ENCODE measurements at regions not wholly inside any gene's neighbourhood (a gene's known extent, or its start where the extent isn't known, plus 50 kb on each side); places are given as distances from the start of the nearest gene placed in this dataset.

DNA sequence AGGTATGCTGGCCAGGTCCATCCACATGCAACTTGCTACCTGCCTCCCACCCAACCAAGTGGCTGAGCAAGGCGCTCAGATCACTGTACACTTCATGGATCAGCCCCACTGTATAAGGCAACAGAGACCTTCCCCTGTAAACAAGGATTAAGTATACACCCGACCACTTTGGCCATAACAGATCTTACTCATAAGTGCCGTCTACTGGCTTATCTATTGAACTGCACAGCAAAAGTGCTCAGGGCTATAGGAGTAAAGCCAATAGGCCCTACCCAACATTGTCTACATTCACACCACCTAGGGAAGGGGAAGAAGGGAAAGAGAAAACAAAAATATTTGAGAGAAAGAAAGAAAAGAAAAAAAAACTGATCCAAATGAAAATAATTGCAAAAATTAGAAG is 663.9 kb upstream of the LRRTM1 start:
- no peak for DNase-seq
- Histone ChIP-seq H3K4me3 (no peak overlapping the region), H3K9ac (ENCODE audit: insufficient read depth in 1 of 2, low read length in 2 of 2) (no peak overlapping the region), H3K9me3 (ENCODE audit: control insufficient read depth in 4 of 4, insufficient read depth in 3 of 4, low read length in 3 of 4) (peaks cover 0 to 13% (median 4%) of the 10 kb centered on the region in 4 donors), H3K27me3 (ENCODE audit: control insufficient read depth in 3 of 3, insufficient read depth in 3 of 3, low read length in 2 of 3) (no peaks in the 10 kb centered on the region), H3K36me3 (ENCODE audit: control insufficient read depth in 4 of 4, insufficient read depth in 4 of 4, low read length in 4 of 4) (no peaks in the 10 kb centered on the region), H3K27ac (ENCODE audit: low read depth in 1 of 2, low read length in 1 of 2) (no peak overlapping the region), H3K4me1 (ENCODE audit: control insufficient read depth in 5 of 5, insufficient read depth in 5 of 5, low read length in 5 of 5) (no peaks in the 10 kb centered on the region)
- 62 to 70% methylated on average over 3 of the region's 3 CpGs for WGBS, 2 donors
- no peak for ATAC-seq (ENCODE audit: insufficient read depth, low FRiP score)
- TF ChIP-seq, protein P1, sequence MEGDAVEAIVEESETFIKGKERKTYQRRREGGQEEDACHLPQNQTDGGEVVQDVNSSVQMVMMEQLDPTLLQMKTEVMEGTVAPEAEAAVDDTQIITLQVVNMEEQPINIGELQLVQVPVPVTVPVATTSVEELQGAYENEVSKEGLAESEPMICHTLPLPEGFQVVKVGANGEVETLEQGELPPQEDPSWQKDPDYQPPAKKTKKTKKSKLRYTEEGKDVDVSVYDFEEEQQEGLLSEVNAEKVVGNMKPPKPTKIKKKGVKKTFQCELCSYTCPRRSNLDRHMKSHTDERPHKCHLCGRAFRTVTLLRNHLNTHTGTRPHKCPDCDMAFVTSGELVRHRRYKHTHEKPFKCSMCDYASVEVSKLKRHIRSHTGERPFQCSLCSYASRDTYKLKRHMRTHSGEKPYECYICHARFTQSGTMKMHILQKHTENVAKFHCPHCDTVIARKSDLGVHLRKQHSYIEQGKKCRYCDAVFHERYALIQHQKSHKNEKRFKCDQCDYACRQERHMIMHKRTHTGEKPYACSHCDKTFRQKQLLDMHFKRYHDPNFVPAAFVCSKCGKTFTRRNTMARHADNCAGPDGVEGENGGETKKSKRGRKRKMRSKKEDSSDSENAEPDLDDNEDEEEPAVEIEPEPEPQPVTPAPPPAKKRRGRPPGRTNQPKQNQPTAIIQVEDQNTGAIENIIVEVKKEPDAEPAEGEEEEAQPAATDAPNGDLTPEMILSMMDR (IDR thresholded peaks at IDR 0.05; ENCODE audit: control extremely low read depth, extremely low read depth) = no peak

GRCh38 chr2:80947601-80948130 is 643.1 kb upstream of the LRRTM1 start:
- no peak overlapping the region for H3K4me3 ChIP-seq
- no peaks in the 10 kb centered on the region for H3K4me1 ChIP-seq (ENCODE audit: control insufficient read depth in 5 of 5, insufficient read depth in 5 of 5, low read length in 5 of 5)
- H3K27me3 ChIP-seq (ENCODE audit: control insufficient read depth in 3 of 3, insufficient read depth in 3 of 3, low read length in 2 of 3) = no peaks in the 10 kb centered on the region
- TF ChIP-seq, protein P1 (IDR thresholded peaks at IDR 0.05; ENCODE audit: control extremely low read depth, extremely low read depth) = no peak
- no peak overlapping the region for H3K27ac ChIP-seq (ENCODE audit: low read depth in 1 of 2, low read length in 1 of 2)
- peaks cover 0 to 2% (median 0%) of the 10 kb centered on the region in 4 donors for H3K9me3 ChIP-seq (ENCODE audit: control insufficient read depth in 4 of 4, insufficient read depth in 3 of 4, low read length in 3 of 4)
- WGBS, 2 donors = 89 to 94% methylated on average over 6 of the region's 6 CpGs
- no peak overlapping the region for H3K9ac ChIP-seq (ENCODE audit: insufficient read depth in 1 of 2, low read length in 2 of 2)
- no peaks in the 10 kb centered on the region for H3K36me3 ChIP-seq (ENCODE audit: control insufficient read depth in 4 of 4, insufficient read depth in 4 of 4, low read length in 4 of 4)
- ATAC-seq (ENCODE audit: insufficient read depth, low FRiP score) = no peak
- DNase-seq = no peak

GRCh38 chr2:80943487-80943886 is 638.9 kb upstream of the LRRTM1 start:
- Histone ChIP-seq H3K27ac (ENCODE audit: low read depth in 1 of 2, low read length in 1 of 2) (no peak overlapping the region), H3K9me3 (ENCODE audit: control insufficient read depth in 4 of 4, insufficient read depth in 3 of 4, low read length in 3 of 4) (peaks cover 0 to 2% (median 0%) of the 10 kb centered on the region in 4 donors), H3K27me3 (ENCODE audit: control insufficient read depth in 3 of 3, insufficient read depth in 3 of 3, low read length in 2 of 3) (no peaks in the 10 kb centered on the region), H3K36me3 (ENCODE audit: control insufficient read depth in 4 of 4, insufficient read depth in 4 of 4, low read length in 4 of 4) (no peaks in the 10 kb centered on the region), H3K4me1 (ENCODE audit: control insufficient read depth in 5 of 5, insufficient read depth in 5 of 5, low read length in 5 of 5) (no peaks in the 10 kb centered on the region), H3K4me3 (no peak overlapping the region), H3K9ac (ENCODE audit: insufficient read depth in 1 of 2, low read length in 2 of 2) (no peak overlapping the region)
- 90% methylated on average over 3 of the region's 3 CpGs for WGBS, 2 donors
- ATAC-seq (ENCODE audit: insufficient read depth, low FRiP score) (no peak), DNase-seq (no peak)
- TF ChIP-seq, protein P1 (IDR thresholded peaks at IDR 0.05; ENCODE audit: control extremely low read depth, extremely low read depth) = no peak

DNA sequence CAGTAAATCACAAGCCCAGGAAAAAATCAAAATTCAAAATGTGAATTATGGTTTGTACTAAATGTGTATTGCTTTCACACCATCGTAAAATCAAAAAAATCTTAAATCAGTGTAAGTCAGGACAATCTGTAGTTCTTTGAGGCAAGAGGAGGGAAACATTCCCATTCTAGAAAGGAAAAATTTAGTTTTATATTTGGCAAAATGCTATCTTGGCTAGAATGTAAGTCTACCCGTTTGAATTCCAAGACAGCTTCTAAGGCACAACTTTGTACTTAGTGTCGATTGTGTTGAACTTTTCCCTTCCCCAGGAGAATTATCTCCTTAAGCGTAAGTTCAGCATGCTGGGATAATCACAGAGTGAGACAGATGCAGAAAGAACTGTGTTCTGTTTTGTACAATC is 638.2 kb upstream of the LRRTM1 start:
- peaks cover 0 to 2% (median 0%) of the 10 kb centered on the region in 4 donors for H3K9me3 ChIP-seq (ENCODE audit: control insufficient read depth in 4 of 4, insufficient read depth in 3 of 4, low read length in 3 of 4)
- H3K9ac ChIP-seq (ENCODE audit: insufficient read depth in 1 of 2, low read length in 2 of 2) = no peak overlapping the region
- no peaks in the 10 kb centered on the region for H3K4me1 ChIP-seq (ENCODE audit: control insufficient read depth in 5 of 5, insufficient read depth in 5 of 5, low read length in 5 of 5)
- no peaks in the 10 kb centered on the region for H3K36me3 ChIP-seq (ENCODE audit: control insufficient read depth in 4 of 4, insufficient read depth in 4 of 4, low read length in 4 of 4)
- H3K27ac ChIP-seq (ENCODE audit: low read depth in 1 of 2, low read length in 1 of 2) = no peak overlapping the region
- no peak for ATAC-seq (ENCODE audit: insufficient read depth, low FRiP score)
- WGBS, 2 donors = 82 to 85% methylated on average over 4 of the region's 4 CpGs
- H3K27me3 ChIP-seq (ENCODE audit: control insufficient read depth in 3 of 3, insufficient read depth in 3 of 3, low read length in 2 of 3) = no peaks in the 10 kb centered on the region
- TF ChIP-seq, protein P1 (IDR thresholded peaks at IDR 0.05; ENCODE audit: control extremely low read depth, extremely low read depth) = no peak
- H3K4me3 ChIP-seq = no peak overlapping the region
- no peak for DNase-seq
